ENCODE measurements at regions not wholly inside any gene's neighbourhood (a gene's known extent, or its start where the extent isn't known, plus 50 kb on each side); places are given as distances from the start of the nearest gene placed in this dataset.

- POLR2A ChIA-PET, result no interaction called here
- CTCF ChIA-PET, result no interaction called here
- no peak for DNase-seq (ENCODE audit: extremely low spot score)
- TF ChIP-seq ARNT (IDR thresholded peaks at IDR 0.05) (no peak), NFRKB (IDR thresholded peaks at IDR 0.05) (no peak), ELF4 (IDR thresholded peaks at IDR 0.05) (no peak), SUZ12 (IDR thresholded peaks at IDR 0.05) (no peak), TARDBP (IDR thresholded peaks at IDR 0.05) (no peak), SP1 (IDR thresholded peaks at IDR 0.05) (no peak), BHLHE40 (IDR thresholded peaks at IDR 0.05; ENCODE audit: borderline replicate concordance) (no peak), L3MBTL2 (conservative IDR thresholded peaks at IDR 0.05) (no peak)
Measured at GRCh38 chr7:13060173-13060572, 372.7 kb downstream of the ARL4A start.

- ChIA-PET CTCF (no interaction called here), POLR2A (no interaction called here)
- TF ChIP-seq PKNOX1 (IDR thresholded peaks at IDR 0.05) (no peak), FOXA1 (IDR thresholded peaks at IDR 0.05) (no peak), FOXM1 (IDR thresholded peaks at IDR 0.05; ENCODE audit: borderline replicate concordance) (no peak), ZNF384 (IDR thresholded peaks at IDR 0.05) (no peak), SUZ12 (IDR thresholded peaks at IDR 0.05) (no peak), NFRKB (IDR thresholded peaks at IDR 0.05) (no peak), BHLHE40 (IDR thresholded peaks at IDR 0.05; ENCODE audit: borderline replicate concordance) (no peak)
- DNase-seq (ENCODE audit: extremely low spot score), result no peak
Measured at GRCh38 chr7:13061115-13061514, 373.7 kb downstream of the ARL4A start.

- no peak for TF ChIP-seq TARDBP (IDR thresholded peaks at IDR 0.05)
- no peak for TF ChIP-seq HDGF (IDR thresholded peaks at IDR 0.05; ENCODE audit: borderline replicate concordance)
- no peak for TF ChIP-seq NFRKB (IDR thresholded peaks at IDR 0.05)
- TF ChIP-seq PKNOX1 (IDR thresholded peaks at IDR 0.05), result no peak
- ChIA-PET POLR2A (no interaction called here), CTCF (no interaction called here)
- DNase-seq (ENCODE audit: extremely low spot score), result no peak
Measured at GRCh38 chr7:13062631-13063030, 375.2 kb downstream of the ARL4A start.

GRCh38 chr7:13067036-13067435 is 379.6 kb downstream of the ARL4A start:
- ChIA-PET POLR2A (no interaction called here), CTCF (no interaction called here)
- DNase-seq (ENCODE audit: extremely low spot score), result no peak
- TF ChIP-seq NFRKB (IDR thresholded peaks at IDR 0.05) (no peak), BHLHE40 (IDR thresholded peaks at IDR 0.05; ENCODE audit: borderline replicate concordance) (no peak), FOXK2 (IDR thresholded peaks at IDR 0.05) (no peak), ELF4 (IDR thresholded peaks at IDR 0.05) (no peak), FOXM1 (IDR thresholded peaks at IDR 0.05; ENCODE audit: borderline replicate concordance) (no peak)

GRCh38 chr7:13068032-13068431 is 380.6 kb downstream of the ARL4A start:
- DNase-seq (ENCODE audit: extremely low spot score), result no peak
- ChIA-PET POLR2A (no interaction called here), CTCF (no interaction called here)
- TF ChIP-seq FOXK2 (IDR thresholded peaks at IDR 0.05), result no peak
- no peak for TF ChIP-seq CTBP1 (IDR thresholded peaks at IDR 0.05; ENCODE audit: borderline replicate concordance)
- TF ChIP-seq ZNF384 (IDR thresholded peaks at IDR 0.05), result no peak
- no peak for TF ChIP-seq FOXM1 (IDR thresholded peaks at IDR 0.05; ENCODE audit: borderline replicate concordance)
- TF ChIP-seq BHLHE40 (IDR thresholded peaks at IDR 0.05; ENCODE audit: borderline replicate concordance), result no peak
- TF ChIP-seq ELF4 (IDR thresholded peaks at IDR 0.05), result no peak
- TF ChIP-seq NFRKB (IDR thresholded peaks at IDR 0.05), result no peak
- no peak for TF ChIP-seq FOXA1 (IDR thresholded peaks at IDR 0.05)
- TF ChIP-seq PKNOX1 (IDR thresholded peaks at IDR 0.05), result no peak
- no peak for TF ChIP-seq ARNT (IDR thresholded peaks at IDR 0.05)
- no peak for TF ChIP-seq SP1 (IDR thresholded peaks at IDR 0.05)
- TF ChIP-seq SUZ12 (IDR thresholded peaks at IDR 0.05), result no peak
- TF ChIP-seq HDGF (IDR thresholded peaks at IDR 0.05; ENCODE audit: borderline replicate concordance), result no peak
- no peak for TF ChIP-seq TARDBP (IDR thresholded peaks at IDR 0.05)
- TF ChIP-seq LEF1 (IDR thresholded peaks at IDR 0.05; ENCODE audit: borderline replicate concordance), result no peak
- TF ChIP-seq L3MBTL2 (conservative IDR thresholded peaks at IDR 0.05), result no peak

GRCh38 chr7:13069841-13070240 is 382.4 kb downstream of the ARL4A start:
- CTCF ChIA-PET, result no interaction called here

More at GRCh38 chr7:13069841-13070240, 382.4 kb downstream of the ARL4A start:
- POLR2A ChIA-PET, result no interaction called here
- TF ChIP-seq PKNOX1 (IDR thresholded peaks at IDR 0.05) (no peak), FOXK2 (IDR thresholded peaks at IDR 0.05) (no peak), CTBP1 (IDR thresholded peaks at IDR 0.05; ENCODE audit: borderline replicate concordance) (no peak), FOXA1 (IDR thresholded peaks at IDR 0.05) (no peak), NFRKB (IDR thresholded peaks at IDR 0.05) (no peak), SUZ12 (IDR thresholded peaks at IDR 0.05) (no peak), ARNT (IDR thresholded peaks at IDR 0.05) (no peak), LEF1 (IDR thresholded peaks at IDR 0.05; ENCODE audit: borderline replicate concordance) (no peak), L3MBTL2 (conservative IDR thresholded peaks at IDR 0.05) (no peak), TARDBP (IDR thresholded peaks at IDR 0.05) (no peak), SP1 (IDR thresholded peaks at IDR 0.05) (no peak), HDGF (IDR thresholded peaks at IDR 0.05; ENCODE audit: borderline replicate concordance) (no peak), ZNF384 (IDR thresholded peaks at IDR 0.05) (no peak), ELF4 (IDR thresholded peaks at IDR 0.05) (no peak)
- no peak for DNase-seq (ENCODE audit: extremely low spot score)

Measured in HEK293T (cell line).